ENCODE measurements at regions not wholly inside any gene's neighbourhood (a gene's known extent, or its start where the extent isn't known, plus 50 kb on each side); places are given as distances from the start of the nearest gene placed in this dataset.

- no peak overlapping the region for H3K4me3 ChIP-seq (replicated peaks; ENCODE audit: low read depth, low read length)
- TF ChIP-seq CTCF (IDR thresholded peaks at IDR 0.05; ENCODE audit: low read depth, low read length, missing control alignments) = no peak
- no peak for DNase-seq (ENCODE audit: extremely low read depth, low read depth)
Observed at GRCh38 chr1:244289991-244290785, 161.5 kb downstream of the ADSS2 start.

- H3K4me3 ChIP-seq (replicated peaks; ENCODE audit: low read depth, low read length) = no peak overlapping the region
- TF ChIP-seq CTCF (IDR thresholded peaks at IDR 0.05; ENCODE audit: low read depth, low read length, missing control alignments) = no peak
- DNase-seq (ENCODE audit: extremely low read depth, low read depth) = no peak
Observed at GRCh38 chr1:244291236-244292201, 160.2 kb downstream of the ADSS2 start.

- TF ChIP-seq CTCF (IDR thresholded peaks at IDR 0.05; ENCODE audit: low read depth, low read length, missing control alignments) = no peak
- DNase-seq (ENCODE audit: extremely low read depth, low read depth) = no peak
- no peak overlapping the region for H3K4me3 ChIP-seq (replicated peaks; ENCODE audit: low read depth, low read length)
Observed at GRCh38 chr1:244294599-244295224, 157.0 kb downstream of the ADSS2 start.

DNA sequence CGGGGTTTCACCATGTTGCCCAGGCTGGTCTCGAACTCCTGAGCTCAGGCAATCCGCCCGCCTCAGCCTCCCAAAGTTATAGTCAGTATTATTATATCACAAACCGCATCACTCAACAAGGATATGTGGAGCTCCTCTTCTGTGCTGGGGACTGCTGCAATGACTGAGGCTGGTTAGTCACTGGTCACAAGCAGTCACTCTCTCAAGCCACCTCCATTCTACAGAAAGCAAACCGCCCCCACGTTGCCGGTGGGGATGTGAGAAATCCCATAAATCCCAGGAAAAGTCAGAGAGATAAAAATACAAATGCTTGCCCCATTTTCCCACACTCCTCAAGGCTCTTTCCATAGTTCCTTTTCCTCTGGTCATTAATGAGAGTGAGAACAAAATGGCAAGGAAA, 155.7 kb downstream of the ADSS2 start:
- no peak overlapping the region for H3K4me3 ChIP-seq (replicated peaks; ENCODE audit: low read depth, low read length)
- no peak for DNase-seq (ENCODE audit: extremely low read depth, low read depth)
- no peak for TF ChIP-seq CTCF (IDR thresholded peaks at IDR 0.05; ENCODE audit: low read depth, low read length, missing control alignments)

- TF ChIP-seq CTCF (IDR thresholded peaks at IDR 0.05; ENCODE audit: low read depth, low read length, missing control alignments) = no peak
- DNase-seq (ENCODE audit: extremely low read depth, low read depth) = no peak
- no peak overlapping the region for H3K4me3 ChIP-seq (replicated peaks; ENCODE audit: low read depth, low read length)
Observed at GRCh38 chr1:244296447-244296846, 155.3 kb downstream of the ADSS2 start.

DNA sequence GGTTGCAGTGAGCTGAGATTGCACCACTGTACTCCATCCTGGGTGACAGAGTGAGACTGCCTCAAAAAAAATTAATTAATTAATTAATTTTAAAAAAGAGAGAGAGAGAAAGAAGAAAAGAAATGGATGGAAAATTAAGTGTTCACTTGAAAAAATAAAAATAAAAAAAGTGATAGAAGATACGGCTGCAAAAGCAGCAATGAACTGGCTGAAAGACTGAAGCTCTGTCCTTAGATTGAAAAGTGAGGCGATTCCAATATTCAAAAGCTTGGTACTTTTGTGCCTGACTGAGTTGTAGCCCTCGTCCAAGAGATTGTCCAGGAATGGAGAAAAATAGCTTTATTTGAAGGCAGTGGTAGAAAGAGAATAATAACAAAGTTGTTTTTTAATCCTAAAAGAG, 154.6 kb downstream of the ADSS2 start:
- no peak for DNase-seq (ENCODE audit: extremely low read depth, low read depth)
- no peak for TF ChIP-seq CTCF (IDR thresholded peaks at IDR 0.05; ENCODE audit: low read depth, low read length, missing control alignments)
- H3K4me3 ChIP-seq (replicated peaks; ENCODE audit: low read depth, low read length) = no peak overlapping the region
